SK-N-SH (cell line): ENCODE measurements at regions not wholly inside any gene's neighbourhood (a gene's known extent, or its start where the extent isn't known, plus 50 kb on each side); places are given as distances from the start of the nearest gene placed in this dataset.

ENCODE experiments used
- ZBTB33 ChIP-seq: IDR thresholded peaks from 2 replicates; pipeline ENCODE4 v1.4.0; 2012; ENCODE audit warnings: low read depth, borderline replicate concordance
- TF ChIP-seq, protein P1 (sequence below): fragments of 200-600 bp; sonication (generic); IDR thresholded peaks from 2 replicates; pipeline ENCODE4 v1.6.1; 2017; ENCODE audit warnings: antibody characterized with exemption, mild to moderate bottlenecking, moderate library complexity

DNA sequence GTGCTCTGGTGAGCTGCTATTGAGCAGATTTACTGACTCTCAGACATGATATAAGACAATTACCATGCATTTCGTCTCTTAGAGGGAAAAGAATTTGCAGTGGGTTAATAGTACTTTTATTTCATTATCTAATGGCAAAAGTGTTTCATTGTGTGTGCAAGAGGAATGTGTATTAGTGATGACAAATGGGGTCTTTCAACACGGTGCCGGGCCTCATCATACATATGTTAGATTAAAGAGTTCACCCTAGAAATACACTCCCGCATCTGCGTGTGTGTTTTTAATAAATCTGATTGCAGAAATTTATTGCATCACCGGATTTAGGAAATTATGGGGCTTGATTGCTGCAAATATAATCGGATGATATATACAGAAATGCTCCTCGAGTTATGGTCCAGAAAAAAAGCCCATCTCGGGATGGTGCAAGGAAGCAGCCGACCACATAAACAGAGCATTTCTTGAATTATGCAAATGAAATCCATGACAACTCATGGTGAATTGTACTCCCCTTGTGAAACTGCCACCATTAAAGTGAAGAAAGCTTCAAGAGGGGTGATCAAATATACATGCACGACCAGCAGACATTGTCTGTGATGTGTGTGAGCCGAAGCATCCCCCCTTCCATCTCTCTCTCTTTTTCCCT, 156.0 kb downstream of the PHETA1 start:
- TF ChIP-seq, protein P1, sequence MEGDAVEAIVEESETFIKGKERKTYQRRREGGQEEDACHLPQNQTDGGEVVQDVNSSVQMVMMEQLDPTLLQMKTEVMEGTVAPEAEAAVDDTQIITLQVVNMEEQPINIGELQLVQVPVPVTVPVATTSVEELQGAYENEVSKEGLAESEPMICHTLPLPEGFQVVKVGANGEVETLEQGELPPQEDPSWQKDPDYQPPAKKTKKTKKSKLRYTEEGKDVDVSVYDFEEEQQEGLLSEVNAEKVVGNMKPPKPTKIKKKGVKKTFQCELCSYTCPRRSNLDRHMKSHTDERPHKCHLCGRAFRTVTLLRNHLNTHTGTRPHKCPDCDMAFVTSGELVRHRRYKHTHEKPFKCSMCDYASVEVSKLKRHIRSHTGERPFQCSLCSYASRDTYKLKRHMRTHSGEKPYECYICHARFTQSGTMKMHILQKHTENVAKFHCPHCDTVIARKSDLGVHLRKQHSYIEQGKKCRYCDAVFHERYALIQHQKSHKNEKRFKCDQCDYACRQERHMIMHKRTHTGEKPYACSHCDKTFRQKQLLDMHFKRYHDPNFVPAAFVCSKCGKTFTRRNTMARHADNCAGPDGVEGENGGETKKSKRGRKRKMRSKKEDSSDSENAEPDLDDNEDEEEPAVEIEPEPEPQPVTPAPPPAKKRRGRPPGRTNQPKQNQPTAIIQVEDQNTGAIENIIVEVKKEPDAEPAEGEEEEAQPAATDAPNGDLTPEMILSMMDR: no peak
- TF ChIP-seq ZBTB33: no peak
